Inflammatory macrophage treated with lipopolysaccharide for 1 hour (primary cell): ENCODE measurements at regions not wholly inside any gene's neighbourhood (a gene's known extent, or its start where the extent isn't known, plus 50 kb on each side); places are given as distances from the start of the nearest gene placed in this dataset.

Experiments
- DNase-seq, 2 donors: peaks; one replicate each; pipeline ENCODE4 v3.0.0-alpha.2; 2020 to 2022

DNA sequence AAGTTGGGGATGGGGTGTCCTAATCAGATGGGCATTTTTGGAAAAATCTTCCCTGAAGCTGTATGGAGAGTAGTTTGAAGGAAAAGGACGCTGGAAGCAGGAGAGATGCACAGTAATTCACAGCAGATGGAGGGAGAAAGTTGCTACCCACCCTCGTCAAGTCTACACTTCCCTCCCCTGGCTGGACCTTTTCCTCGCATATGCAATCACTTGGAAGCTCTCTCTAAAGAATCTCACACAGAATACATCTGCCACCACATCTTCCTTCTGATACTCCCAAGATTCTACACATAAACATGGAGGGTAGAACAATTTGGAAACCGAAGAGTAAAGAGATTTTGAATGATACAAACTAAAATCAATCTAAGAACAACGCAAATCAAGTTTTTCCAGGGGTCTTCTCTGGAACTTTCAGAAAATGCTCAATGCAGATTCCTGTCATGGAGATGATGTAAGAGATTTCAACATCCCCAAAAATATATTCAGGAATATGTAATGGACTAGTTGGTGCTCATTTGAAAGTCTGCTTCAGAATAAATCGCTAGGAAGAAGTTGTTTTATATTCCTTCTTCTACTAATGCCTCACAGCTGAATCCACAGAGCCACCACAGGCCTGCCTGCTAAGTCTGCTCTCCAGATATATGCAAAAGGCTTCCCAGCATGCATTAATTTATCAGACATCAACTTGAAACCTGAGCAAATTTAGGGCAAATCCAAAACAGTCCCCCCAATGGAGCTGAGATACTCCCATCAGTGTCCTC is 291.5 kb downstream of the LRATD1 start:
- no peak for DNase-seq

DNA sequence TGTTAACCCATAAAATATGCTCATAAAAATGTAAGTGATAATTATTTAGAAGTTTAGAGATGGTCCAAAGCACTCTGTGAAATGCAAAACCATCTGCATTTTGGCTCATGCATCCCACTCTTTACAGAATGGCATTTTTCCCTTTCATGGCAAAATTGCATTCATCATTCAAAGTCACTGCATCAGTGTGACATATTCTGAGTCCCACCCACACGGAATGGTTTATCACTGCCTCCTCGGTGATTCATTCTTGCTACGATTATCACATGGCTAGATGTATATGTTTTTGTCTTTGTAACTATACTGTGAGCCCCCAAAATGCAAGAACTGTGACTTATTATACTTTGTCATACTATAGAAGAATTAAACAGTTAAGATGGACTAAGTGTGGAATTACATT is 293.0 kb downstream of the LRATD1 start:
- DNase-seq = no peak

DNA sequence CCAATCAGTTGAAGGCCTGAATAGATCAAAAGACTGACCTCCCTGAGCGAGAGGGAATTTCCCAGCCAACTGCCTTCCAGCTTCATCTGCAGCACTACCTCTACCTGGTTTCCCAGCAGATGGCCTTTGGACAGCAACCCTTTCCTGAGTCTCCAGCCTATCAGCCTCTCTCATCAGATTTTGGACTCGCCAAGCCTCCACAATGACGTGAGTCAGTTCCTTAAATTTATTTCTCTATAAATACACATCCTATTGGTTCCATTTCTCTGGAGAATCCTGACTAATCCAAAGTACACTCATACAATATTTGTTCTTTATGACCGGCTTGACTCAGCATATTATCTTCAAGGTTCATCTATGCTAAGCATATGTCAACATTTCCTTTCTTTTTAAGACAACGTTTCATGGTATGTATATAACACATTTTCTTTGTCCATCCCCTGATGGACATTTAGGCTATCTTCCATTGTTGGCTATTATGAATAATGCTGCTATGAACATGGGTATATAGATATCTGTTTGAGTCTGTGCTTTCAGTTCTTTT is 294.6 kb downstream of the LRATD1 start:
- no peak for DNase-seq

DNA sequence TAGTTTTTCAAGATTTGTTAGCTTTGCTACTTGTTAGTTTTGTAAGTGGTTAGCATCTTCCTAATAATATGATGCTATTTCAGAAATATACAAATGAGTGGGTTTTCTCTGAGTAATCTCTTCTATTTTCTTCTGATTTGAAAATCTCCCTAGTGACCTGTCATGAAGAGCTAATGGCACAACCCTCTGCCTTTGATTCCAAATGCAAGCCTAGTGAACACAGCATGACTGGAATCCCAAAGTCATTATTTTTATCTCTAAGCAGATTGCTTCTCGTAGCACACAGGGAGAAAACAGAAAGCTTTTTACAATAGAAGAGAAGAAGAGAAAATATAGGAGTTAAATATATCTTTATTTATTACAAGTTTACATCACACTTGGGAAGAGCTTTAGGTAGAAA is 295.5 kb downstream of the LRATD1 start:
- no peak for DNase-seq

DNA sequence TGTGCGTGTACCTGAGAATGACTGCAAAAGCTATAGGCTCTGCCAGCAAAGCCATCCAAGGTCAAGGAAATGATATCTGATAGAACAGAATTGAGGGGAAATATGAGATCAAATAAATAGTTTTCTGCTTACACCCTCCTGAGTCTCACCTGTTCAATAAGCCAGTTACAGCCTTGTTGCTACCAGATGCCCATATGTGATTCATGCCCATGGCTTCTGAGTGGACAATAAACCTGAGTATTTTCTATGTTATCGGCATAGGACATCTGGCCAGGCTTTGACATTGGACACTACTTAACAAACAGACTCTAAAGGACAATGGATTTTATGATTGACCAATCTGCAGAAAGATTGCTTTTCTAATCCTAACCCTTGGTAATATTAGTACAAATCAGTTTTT is 297.9 kb downstream of the LRATD1 start:
- DNase-seq = no peak

DNA sequence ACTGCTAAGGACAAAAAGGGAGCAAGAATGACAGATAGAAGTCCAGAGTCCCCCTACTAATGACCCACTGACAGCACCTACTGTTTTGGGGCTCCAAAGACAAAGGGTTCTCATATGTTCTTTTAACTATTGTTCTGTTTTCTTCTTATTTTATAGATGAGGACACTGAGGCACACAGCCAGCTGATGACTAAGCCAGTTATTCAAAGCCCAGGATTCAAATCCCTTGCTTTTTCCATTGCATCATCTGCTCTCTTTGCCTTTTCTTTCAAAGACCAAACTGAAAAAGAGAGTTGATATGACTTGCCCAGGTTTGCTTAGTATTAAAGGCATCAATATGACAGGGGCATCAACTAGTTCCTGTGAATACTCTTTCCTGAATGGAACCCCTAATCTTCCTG is 299.8 kb downstream of the LRATD1 start:
- no peak for DNase-seq

DNA sequence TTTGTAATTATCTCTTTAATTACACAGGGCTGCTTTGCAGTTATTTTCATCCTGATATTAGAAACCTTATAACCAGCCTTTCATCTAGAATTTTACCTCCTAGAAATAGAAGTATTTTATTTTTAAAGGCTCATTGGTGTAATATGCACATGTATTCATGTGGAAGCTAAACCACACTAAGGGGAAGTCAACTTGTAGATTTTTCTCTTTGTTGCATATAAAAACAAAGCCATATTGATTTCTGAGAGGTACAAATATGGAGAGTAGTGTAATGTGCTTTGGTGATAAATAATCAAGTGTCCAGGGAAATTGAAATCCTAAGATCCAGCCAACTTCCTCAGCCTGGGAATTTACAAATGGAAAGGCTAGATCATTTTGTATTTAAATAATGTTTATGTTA is 301.2 kb downstream of the LRATD1 start:
- no peak for DNase-seq

DNA sequence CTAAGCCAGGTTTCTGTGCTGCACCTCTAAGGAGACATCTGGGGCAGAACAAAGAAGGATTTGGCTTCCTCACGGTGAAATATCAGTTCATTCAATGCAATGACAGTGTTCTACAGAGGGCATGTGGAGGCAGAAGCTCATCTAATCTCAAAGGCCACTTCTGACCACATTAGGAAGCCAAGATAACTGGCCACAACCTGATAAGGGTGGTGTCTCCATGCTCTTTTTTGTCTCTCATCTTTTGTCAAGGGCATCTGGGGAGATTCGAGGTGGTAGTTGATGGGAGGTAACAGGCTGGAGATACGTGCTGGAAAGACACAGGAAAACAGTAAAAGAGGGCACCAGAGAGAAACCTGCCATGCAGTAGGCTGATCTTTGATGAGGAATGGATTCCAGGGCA is 303.9 kb downstream of the LRATD1 start:
- DNase-seq = no peak

DNA sequence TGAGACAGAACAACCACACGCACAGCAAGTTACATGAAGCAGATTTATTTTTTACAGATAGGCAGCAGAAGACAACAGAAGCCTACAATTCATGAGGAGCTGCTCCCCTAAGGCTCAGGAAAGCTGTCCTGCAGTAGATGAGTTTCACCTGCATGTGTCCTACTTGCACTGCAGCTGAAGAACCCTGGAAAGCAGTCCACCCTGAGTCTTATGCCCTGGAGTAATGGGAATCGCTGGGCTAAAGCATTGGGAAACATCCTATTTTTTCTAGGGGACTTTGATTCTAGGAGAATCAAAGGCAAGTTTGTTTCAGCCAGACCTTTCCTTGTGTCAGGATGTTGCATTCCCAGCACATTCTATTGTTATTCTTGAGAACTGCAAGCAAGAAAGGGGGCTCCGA is 304.8 kb downstream of the LRATD1 start:
- no peak for DNase-seq

DNA sequence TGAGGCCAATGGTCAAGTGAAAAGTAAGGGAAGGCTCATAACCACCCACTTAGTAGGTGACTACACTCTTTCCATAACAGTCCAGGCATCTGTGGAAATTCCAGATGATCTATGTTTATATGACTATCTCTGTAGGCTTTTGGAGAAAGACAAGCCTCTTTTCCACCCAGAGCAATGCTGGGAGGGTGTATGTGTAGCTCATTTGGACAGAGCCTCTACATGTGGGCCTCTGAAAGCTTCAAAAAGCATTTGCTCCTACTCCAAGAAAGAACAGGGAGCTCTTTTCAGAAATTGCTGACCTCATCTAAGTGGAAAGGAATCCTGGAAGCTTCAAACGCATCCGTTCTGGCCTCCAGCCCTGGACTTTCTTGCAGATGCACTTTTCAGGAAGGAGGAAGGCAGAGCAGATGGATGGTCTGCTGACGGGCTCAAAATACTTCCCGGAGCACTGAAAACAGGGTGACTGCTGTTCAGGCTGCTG is 308.7 kb downstream of the LRATD1 start:
- DNase-seq = no peak

DNA sequence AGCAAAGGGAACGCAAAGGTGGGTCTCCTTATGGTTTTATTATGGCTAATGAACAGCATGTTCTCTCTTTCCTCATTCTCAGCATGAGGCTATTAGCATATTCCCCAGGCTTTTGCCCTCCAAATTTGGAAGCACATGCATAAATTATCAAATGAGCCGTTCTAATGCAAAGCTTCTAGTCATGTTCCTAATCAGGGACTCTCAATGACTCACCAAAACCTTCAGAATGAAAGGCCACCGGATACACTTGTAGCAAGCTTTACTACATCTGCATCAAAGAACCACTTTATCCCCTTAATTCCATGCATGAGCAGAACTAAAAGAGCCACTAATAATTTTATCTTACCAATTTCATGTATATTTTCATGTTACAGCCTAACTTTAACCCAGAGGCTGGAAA is 310.5 kb downstream of the LRATD1 start:
- DNase-seq = no peak

DNA sequence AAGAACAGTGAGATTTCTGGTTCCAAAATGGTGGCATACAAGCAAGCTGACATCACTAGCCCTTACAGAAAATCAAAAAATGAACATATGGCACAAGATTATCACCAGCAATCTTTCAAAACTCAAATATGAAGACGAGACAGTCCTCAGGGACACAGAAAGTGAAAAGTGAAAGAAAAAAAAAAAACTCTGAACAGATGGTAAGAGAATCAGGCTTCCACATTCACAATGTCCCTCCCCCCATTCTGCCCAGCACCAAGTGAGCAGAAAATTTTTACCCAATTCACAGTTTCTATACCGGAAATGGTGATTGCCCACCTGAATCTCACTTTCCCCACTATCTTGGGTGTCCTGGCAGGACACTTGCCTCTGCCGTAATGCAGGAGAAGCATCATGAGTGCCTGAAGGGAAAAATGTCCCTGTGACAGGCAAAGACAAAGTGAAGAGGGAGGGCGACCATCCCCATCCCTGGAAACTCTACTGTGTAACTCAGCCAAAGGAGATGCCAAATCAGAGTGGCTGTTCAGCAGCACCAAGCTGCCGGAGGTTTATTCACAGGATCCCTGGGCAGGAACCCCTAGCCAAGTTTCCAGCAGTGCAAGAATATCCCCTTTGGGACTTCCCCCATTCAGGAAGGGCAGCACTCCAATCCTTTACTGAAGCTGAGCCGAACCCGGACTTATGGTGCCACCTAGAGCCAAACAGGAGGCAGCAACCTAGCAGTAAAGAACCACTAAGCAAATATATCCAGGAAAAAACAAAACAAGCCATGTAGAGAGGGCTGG is 312.2 kb downstream of the LRATD1 start:
- DNase-seq = no peak

DNA sequence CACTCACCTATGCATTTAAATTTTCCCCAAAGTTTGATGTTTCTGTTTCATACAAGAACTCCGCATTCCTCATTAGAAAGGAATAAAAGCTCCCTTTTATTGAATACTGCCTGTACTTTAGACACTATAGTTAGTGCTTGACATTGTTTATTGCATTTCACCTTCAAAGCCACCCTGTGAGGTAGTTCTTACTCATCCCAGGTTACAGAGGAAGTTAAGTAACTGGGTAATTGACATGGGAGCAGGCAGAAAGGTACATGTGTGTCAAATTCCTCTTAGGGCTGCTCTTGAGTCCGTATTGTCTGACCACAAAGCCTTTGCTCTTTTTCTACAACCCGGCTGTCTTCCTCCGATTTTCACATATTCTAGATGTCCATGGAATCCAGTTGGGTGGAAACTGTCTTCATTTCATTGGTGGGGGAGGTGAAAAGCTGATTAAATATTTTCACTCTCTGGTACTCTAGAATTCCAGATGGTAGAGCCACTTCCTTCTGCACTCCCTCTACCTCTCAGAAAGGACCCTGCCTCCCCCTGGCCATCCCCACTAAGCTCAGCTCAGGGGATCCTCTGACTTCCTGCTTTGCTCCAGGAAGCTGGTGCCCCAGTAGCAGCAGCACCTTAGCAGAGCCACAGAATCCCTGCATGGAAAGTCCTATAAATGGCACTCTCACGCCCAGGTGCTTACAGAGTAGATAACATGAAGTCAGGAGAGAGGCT is 319.2 kb downstream of the LRATD1 start:
- no peak for DNase-seq

DNA sequence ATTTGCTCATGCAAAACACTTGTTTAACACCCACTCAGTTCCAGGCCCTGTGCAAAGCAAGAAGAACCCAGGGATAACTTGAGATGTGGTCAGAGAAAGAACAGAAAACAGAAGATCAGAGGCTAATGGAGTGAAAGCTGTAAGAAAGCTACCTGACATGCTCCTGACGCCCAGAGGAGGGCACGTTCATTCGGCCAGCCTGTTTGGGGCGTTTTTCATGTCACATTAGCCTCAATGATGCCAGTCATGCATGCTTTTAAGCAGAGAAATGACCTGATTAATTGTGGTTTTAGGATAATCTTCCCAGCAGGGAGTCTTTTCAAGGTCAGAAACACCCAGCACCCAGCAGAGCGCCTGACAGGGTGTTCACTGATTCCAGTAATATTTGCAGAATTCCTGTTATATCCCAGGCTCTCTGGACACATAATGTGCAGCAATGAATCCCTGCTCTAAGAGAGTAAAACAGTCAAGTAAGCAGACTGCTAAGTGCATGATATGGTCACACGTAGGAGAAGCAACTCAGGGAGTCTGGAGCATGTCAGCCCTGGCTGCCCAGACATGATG is 320.0 kb downstream of the LRATD1 start:
- no peak for DNase-seq

DNA sequence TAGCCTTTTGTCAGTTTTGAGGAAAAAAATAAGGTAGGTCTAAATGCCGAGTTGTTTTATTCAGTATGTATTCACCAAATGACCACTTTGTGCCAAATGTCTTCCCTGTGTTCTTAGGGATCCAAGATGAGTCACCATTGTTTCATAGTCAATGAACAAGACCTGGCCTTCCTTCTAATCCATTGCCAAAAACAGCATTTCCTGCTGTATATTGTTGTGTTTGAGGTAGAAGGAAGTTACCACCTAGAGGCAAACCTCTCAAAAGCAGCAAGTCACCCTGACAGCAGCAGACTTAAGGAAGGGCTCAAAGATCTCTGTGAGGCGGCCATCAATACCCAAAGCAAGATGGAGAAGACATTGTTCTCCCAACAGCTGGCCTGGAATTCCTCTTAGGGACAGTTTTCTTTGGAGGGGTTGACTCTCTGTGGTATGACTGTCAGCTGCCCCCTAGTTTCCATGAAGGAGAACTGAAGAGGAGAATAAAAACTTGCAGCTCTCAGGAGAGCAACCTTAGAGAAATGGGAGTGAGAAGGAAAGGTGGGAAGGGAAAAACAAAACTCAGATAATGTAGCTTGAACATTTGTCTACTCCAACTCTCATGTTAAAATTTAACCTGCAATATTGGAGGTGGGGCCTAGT is 328.3 kb downstream of the LRATD1 start:
- DNase-seq = no peak

DNA sequence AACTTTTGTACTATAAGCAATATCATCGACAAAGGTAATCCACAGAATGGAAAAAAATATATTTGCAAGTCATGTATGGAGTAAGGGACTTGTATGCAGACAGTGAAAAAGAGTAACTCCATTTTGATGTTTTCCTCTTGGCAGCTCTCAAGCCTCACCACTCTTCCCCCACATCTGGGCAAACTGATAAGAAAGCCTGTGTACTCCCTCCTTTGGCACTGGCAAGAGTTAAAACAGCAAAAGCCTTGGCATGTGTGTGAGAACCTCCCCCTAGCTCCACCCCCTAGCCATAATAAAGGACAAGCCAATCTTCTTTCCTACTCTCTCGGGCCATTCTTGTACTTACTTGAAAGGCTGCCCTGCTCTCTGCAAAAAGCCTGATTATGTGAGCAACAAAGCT is 335.2 kb downstream of the LRATD1 start:
- no peak for DNase-seq

DNA sequence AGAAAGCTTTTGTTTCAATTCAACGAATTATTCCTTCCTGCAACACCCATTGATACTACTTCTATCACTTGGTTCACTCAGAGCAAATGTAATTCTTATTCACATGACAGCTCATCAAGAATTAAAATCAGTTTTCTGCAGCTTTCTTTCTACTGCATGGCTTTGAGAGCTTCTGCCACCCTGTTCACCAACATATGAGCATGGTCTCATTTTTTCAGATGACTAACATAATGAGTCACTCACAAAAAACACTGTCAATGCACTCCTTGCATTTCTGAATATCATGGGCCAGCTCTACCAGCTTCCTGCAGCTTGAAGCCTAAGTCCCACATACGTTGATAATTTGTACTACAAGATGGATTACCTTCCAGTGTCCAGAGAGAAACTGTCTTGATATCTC is 342.9 kb downstream of the LRATD1 start:
- no peak for DNase-seq

DNA sequence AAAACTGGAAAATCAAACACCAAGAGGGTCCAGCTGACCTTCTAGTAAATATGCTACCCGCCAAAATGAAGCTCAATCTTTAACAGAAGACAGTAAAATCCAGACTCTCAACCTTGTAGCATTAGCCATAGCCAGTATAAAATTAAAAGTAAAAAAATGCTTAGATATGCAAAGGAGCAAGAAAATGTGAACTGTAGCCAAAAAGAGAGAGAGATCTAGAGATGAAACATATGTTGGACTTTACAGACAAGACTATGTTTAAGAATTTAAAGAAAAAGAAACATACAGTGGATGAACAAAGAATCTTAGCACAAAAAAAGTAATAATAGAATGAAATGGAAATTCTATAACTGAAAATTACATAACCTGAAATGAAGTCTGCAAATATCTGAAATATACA is 344.5 kb downstream of the LRATD1 start:
- DNase-seq = no peak

DNA sequence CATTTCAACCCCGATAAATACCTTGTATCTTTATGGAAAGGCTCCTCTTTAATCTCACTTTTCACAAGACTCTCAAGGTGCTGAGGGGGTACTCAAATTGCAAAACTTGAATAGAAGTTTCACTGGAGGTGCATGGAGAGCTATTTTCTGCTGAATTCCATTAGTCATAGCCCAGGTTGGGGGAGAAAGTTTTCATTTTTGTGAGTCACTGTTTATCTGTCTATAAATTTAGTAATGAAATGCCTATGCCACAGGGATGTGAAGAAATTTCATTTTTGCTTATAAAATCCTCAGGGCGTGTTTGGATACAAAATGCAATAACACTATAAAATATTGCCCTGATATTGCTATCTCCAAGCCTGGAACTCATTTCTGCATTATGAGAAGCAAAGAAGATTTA is 346.3 kb downstream of the LRATD1 start:
- DNase-seq = no peak

DNA sequence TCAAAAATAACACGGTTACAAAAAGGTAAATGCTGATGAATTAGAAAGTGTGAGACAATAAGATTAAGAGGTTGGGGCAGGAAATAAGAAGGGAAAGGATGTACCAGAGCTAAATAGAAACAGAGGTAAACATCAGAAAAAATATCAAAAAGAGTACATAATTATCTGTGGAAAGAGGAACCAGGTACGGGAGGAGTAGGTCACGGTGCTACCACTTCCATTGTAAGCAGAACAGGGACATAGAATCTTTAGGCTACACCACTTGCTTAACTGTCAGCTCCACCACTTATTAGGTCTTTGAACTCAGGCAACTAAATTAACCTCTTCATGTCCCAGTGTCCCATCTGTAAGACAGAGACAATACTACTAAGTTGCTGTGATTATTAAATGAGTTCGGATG is 350.3 kb downstream of the LRATD1 start:
- no peak for DNase-seq

DNA sequence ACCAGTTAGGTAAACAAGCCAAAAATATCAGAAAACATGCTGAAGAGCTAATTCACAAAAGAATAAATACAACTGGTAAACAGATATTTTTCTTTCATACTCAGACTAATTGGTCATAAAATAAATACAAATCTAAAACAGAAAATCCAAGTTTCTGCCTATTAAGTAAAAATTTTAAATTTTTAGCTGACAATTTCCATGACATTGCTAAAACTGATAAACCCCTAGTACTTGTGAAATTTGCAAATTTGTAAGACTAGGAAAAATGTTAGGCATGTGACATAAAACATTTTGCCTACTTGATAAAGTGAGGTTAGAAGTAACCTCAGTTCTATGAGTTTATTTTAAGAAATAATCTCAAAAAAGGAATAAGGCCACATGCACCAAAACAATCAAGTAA is 356.1 kb downstream of the LRATD1 start:
- no peak for DNase-seq

DNA sequence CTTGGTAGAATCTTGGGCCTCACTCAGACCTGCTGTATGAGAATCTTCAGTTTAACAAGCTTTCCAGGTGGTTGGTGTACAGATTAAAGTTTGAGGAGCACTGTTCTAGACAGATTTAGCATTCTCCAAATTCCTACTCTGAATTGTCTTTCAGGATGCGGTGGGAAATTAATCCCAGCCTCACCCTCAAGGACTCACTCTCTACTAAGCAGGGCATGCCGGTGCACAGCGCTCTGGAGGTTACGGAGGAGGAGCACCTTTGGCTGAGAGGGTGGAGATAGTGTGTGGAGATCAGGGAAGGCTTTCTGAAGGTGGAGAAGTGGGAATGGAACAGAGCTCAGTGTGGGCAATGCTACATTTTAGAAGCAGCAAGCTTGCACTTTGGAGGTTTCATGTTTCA is 359.2 kb downstream of the LRATD1 start:
- no peak for DNase-seq

DNA sequence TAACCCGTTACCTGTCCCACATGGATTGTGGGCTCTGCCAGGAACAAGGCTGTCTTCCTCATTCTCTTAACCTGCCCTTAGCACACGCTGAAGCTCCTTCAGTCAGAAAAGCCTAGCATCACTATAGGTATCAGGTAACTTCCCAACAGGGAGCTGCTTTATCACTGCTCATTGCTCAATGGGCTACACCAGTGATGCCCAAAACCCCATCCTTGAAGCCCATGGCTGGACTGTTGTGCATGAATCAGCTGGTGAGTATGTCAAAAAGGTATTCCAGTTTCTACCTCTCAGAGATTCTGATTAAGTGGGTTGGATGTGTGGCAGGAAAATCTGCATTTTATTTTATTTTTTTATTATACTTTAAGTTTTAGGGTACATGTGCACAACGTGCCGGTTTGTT is 362.2 kb downstream of the LRATD1 start:
- DNase-seq = no peak
